ENCODE measurements at regions not wholly inside any gene's neighbourhood (a gene's known extent, or its start where the extent isn't known, plus 50 kb on each side); places are given as distances from the start of the nearest gene placed in this dataset.

- Histone ChIP-seq H3K36me3 (no peaks in the 10 kb centered on the region), H3K4me1 (no peaks in the 10 kb centered on the region), H3K9me3 (no peaks in the 10 kb centered on the region), H3K27me3 (replicated peaks in 1 of 7) (no peaks in the 10 kb centered on the region), H3K4me3 (no peak overlapping the region), H3K27ac (no peak overlapping the region)
- no peak for DNase-seq
- no peak for TF ChIP-seq CTCF (IDR thresholded peaks at IDR 0.05 in 8 of 11, conservative IDR thresholded peaks at IDR 0.05 in 3 of 11)
- TF ChIP-seq POLR2A (IDR thresholded peaks at IDR 0.05), result no peak
- no peak for TF ChIP-seq POLR2AphosphoS5 (IDR thresholded peaks at IDR 0.05)
- intact Hi-C loops (cut with DNase I; ENCODE audit: low total_unique reads), result no loop called here
- 75 to 89% (median 83%) methylated on average over 1 of the region's 1 CpG for WGBS, 5 donors
Measured at GRCh38 chr4:107314156-107314555, 278.0 kb upstream of the DKK2 start.

GRCh38 chr4:107312366-107312765 is 276.3 kb upstream of the DKK2 start:
- Histone ChIP-seq H3K36me3 (no peaks in the 10 kb centered on the region), H3K4me3 (no peak overlapping the region), H3K9me3 (no peaks in the 10 kb centered on the region), H3K27ac (no peak overlapping the region), H3K4me1 (no peaks in the 10 kb centered on the region), H3K27me3 (replicated peaks in 1 of 7) (no peaks in the 10 kb centered on the region)
- 79 to 86% (median 83%) methylated on average over 4 of the region's 4 CpGs for WGBS, 5 donors
- TF ChIP-seq CTCF (IDR thresholded peaks at IDR 0.05 in 8 of 11, conservative IDR thresholded peaks at IDR 0.05 in 3 of 11), result no peak
- no peak for DNase-seq
- intact Hi-C loops (cut with DNase I; ENCODE audit: low total_unique reads), result no loop called here

GRCh38 chr4:107304699-107305286 is 268.7 kb upstream of the DKK2 start:
- 48 to 67% (median 63%) methylated on average over 5 of the region's 5 CpGs for WGBS, 5 donors
- H3K4me1 ChIP-seq, result no peaks in the 10 kb centered on the region
- TF ChIP-seq POLR2A (IDR thresholded peaks at IDR 0.05) (no peak), POLR2AphosphoS5 (IDR thresholded peaks at IDR 0.05) (no peak), CTCF (IDR thresholded peaks at IDR 0.05 in 8 of 11, conservative IDR thresholded peaks at IDR 0.05 in 3 of 11) (no peak)
- H3K27ac ChIP-seq, result no peak overlapping the region
- H3K4me3 ChIP-seq, result no peak overlapping the region
- H3K9me3 ChIP-seq, result no peaks in the 10 kb centered on the region
- no peaks in the 10 kb centered on the region for H3K36me3 ChIP-seq
- no peaks in the 10 kb centered on the region for H3K27me3 ChIP-seq (replicated peaks in 1 of 7)
- no peak for DNase-seq
- intact Hi-C loops (cut with DNase I; ENCODE audit: low total_unique reads), result no loop called here

GRCh38 chr4:107299646-107300045 is 263.5 kb upstream of the DKK2 start:
- Histone ChIP-seq H3K4me3 (no peak overlapping the region), H3K9me3 (peaks cover 0 to 11% (median 0%) of the 10 kb centered on the region in 8 donors), H3K36me3 (no peaks in the 10 kb centered on the region), H3K4me1 (no peaks in the 10 kb centered on the region), H3K27me3 (replicated peaks in 1 of 7) (no peaks in the 10 kb centered on the region), H3K27ac (no peak overlapping the region)
- 91 to 93% (median 91%) methylated on average over 2 of the region's 2 CpGs for WGBS, 5 donors
- no peak for DNase-seq
- no peak for TF ChIP-seq CTCF (IDR thresholded peaks at IDR 0.05 in 8 of 11, conservative IDR thresholded peaks at IDR 0.05 in 3 of 11)
- no peak for TF ChIP-seq POLR2A (IDR thresholded peaks at IDR 0.05)
- no peak for TF ChIP-seq POLR2AphosphoS5 (IDR thresholded peaks at IDR 0.05)
- intact Hi-C loops (cut with DNase I; ENCODE audit: low total_unique reads), result no loop called here
